Stimulated activated memory B cell treated with anti-CD40 and anti-IgM and Interleukin-4, amounts not matched to agents 10 μg/mL and 1 μg/mL and 100 μg/mL, for 72 hours (primary cell): ENCODE measurements at regions not wholly inside any gene's neighbourhood (a gene's known extent, or its start where the extent isn't known, plus 50 kb on each side); places are given as distances from the start of the nearest gene placed in this dataset.

ENCODE experiments used
- ATAC-seq: fragments of 150-1000 bp; cut with Tn5 transposase; 2 replicates; pipeline ENCODE4 v1.10.0; 2021
- H3K27ac Mint-ChIP-seq: one replicate; pipeline ENCODE4 v1.8.0; 2022; ENCODE audit warnings: mild to moderate bottlenecking, mixed read lengths
- H3K27me3 Mint-ChIP-seq: one replicate; pipeline ENCODE4 v1.8.0; 2022; ENCODE audit warnings: mixed read lengths
- H3K36me3 Mint-ChIP-seq: one replicate; pipeline ENCODE4 v1.8.0; 2022; ENCODE audit warnings: mixed read lengths
- H3K4me1 Mint-ChIP-seq: one replicate; pipeline ENCODE4 v1.8.0; 2022; ENCODE audit warnings: mixed read lengths
- H3K4me3 Mint-ChIP-seq: one replicate; pipeline ENCODE4 v1.8.0; 2022; ENCODE audit warnings: mild to moderate bottlenecking, moderate library complexity, mixed read lengths
- H3K9me3 Mint-ChIP-seq: one replicate; pipeline ENCODE4 v1.8.0; 2022; ENCODE audit warnings: mixed read lengths

GRCh38 chr3:137207616-137208015, 249.8 kb downstream of the IL20RB start:
- Mint-ChIP-seq H3K9me3 (no peaks in the 10 kb centered on the region), H3K36me3 (no peaks in the 10 kb centered on the region), H3K4me1 (no peaks in the 10 kb centered on the region), H3K27me3 (no peaks in the 10 kb centered on the region), H3K27ac (no peak overlapping the region), H3K4me3 (no peak overlapping the region)
- no peak for ATAC-seq

- Mint-ChIP-seq H3K4me1 (no peaks in the 10 kb centered on the region), H3K36me3 (no peaks in the 10 kb centered on the region), H3K9me3 (peaks cover 16% of the 10 kb centered on the region), H3K4me3 (no peak overlapping the region), H3K27me3 (no peaks in the 10 kb centered on the region), H3K27ac (no peak overlapping the region)
- no peak for ATAC-seq
Observed at GRCh38 chr3:137217733-137218132, 259.9 kb downstream of the IL20RB start.

- H3K27me3 Mint-ChIP-seq = no peaks in the 10 kb centered on the region
Observed at GRCh38 chr3:137219801-137220445, 262.1 kb downstream of the IL20RB start.

GRCh38 chr3:137222736-137223225, 265.0 kb downstream of the IL20RB start:
- no peaks in the 10 kb centered on the region for H3K27me3 Mint-ChIP-seq
- no peaks in the 10 kb centered on the region for H3K4me1 Mint-ChIP-seq
- no peak overlapping the region for H3K27ac Mint-ChIP-seq
- peaks cover 3% of the 10 kb centered on the region for H3K9me3 Mint-ChIP-seq
- H3K36me3 Mint-ChIP-seq = no peaks in the 10 kb centered on the region
- no peak overlapping the region for H3K4me3 Mint-ChIP-seq
- no peak for ATAC-seq

More at GRCh38 chr3:137219801-137220445, 262.1 kb downstream of the IL20RB start:
- no peak overlapping the region for H3K4me3 Mint-ChIP-seq
- no peaks in the 10 kb centered on the region for H3K36me3 Mint-ChIP-seq
- H3K27ac Mint-ChIP-seq = no peak overlapping the region
- H3K4me1 Mint-ChIP-seq = no peaks in the 10 kb centered on the region
- no peak for ATAC-seq
- peaks cover 11% of the 10 kb centered on the region for H3K9me3 Mint-ChIP-seq

GRCh38 chr3:137224464-137224863, 266.7 kb downstream of the IL20RB start:
- Mint-ChIP-seq H3K4me3 (no peak overlapping the region), H3K27ac (no peak overlapping the region), H3K4me1 (no peaks in the 10 kb centered on the region), H3K9me3 (no peaks in the 10 kb centered on the region), H3K27me3 (no peaks in the 10 kb centered on the region), H3K36me3 (no peaks in the 10 kb centered on the region)
- no peak for ATAC-seq

GRCh38 chr3:137242836-137243400, 285.1 kb downstream of the IL20RB start:
- Mint-ChIP-seq H3K27me3 (no peaks in the 10 kb centered on the region), H3K27ac (no peak overlapping the region), H3K4me1 (no peaks in the 10 kb centered on the region), H3K36me3 (no peaks in the 10 kb centered on the region), H3K9me3 (peaks cover 3% of the 10 kb centered on the region), H3K4me3 (no peak overlapping the region)
- no peak for ATAC-seq

GRCh38 chr3:137246491-137246890, 288.7 kb downstream of the IL20RB start:
- Mint-ChIP-seq H3K9me3 (peaks cover 7% of the 10 kb centered on the region), H3K4me3 (no peak overlapping the region), H3K4me1 (no peaks in the 10 kb centered on the region), H3K27me3 (no peaks in the 10 kb centered on the region), H3K36me3 (no peaks in the 10 kb centered on the region), H3K27ac (no peak overlapping the region)
- ATAC-seq = no peak

GRCh38 chr3:137249311-137249940, 291.6 kb downstream of the IL20RB start:
- ATAC-seq = no peak
- H3K9me3 Mint-ChIP-seq = peaks cover 13% of the 10 kb centered on the region
- no peak overlapping the region for H3K4me3 Mint-ChIP-seq
- H3K27me3 Mint-ChIP-seq = no peaks in the 10 kb centered on the region
- no peaks in the 10 kb centered on the region for H3K36me3 Mint-ChIP-seq
- no peak overlapping the region for H3K27ac Mint-ChIP-seq
- H3K4me1 Mint-ChIP-seq = no peaks in the 10 kb centered on the region

GRCh38 chr3:137259089-137259488, 301.3 kb downstream of the IL20RB start:
- ATAC-seq = no peak
- Mint-ChIP-seq H3K4me1 (no peaks in the 10 kb centered on the region), H3K9me3 (peaks cover 4% of the 10 kb centered on the region), H3K27me3 (no peaks in the 10 kb centered on the region), H3K4me3 (no peak overlapping the region), H3K36me3 (no peaks in the 10 kb centered on the region), H3K27ac (no peak overlapping the region)

GRCh38 chr3:137259701-137260100, 301.9 kb downstream of the IL20RB start:
- Mint-ChIP-seq H3K4me1 (no peaks in the 10 kb centered on the region), H3K27ac (no peak overlapping the region), H3K4me3 (no peak overlapping the region), H3K9me3 (no peaks in the 10 kb centered on the region), H3K27me3 (peaks cover 3% of the 10 kb centered on the region), H3K36me3 (no peaks in the 10 kb centered on the region)
- ATAC-seq = peak; percentile 50

- Mint-ChIP-seq H3K27ac (no peak overlapping the region), H3K4me1 (no peaks in the 10 kb centered on the region), H3K4me3 (no peak overlapping the region), H3K9me3 (no peaks in the 10 kb centered on the region), H3K27me3 (peaks cover 12% of the 10 kb centered on the region), H3K36me3 (no peaks in the 10 kb centered on the region)
- no peak for ATAC-seq
Observed at GRCh38 chr3:137264071-137264820, 306.5 kb downstream of the IL20RB start.

- H3K27me3 Mint-ChIP-seq = peaks cover 12% of the 10 kb centered on the region
- H3K9me3 Mint-ChIP-seq = no peaks in the 10 kb centered on the region
- no peak overlapping the region for H3K4me3 Mint-ChIP-seq
- H3K27ac Mint-ChIP-seq = no peak overlapping the region
- no peak for ATAC-seq
- H3K4me1 Mint-ChIP-seq = no peaks in the 10 kb centered on the region
- no peaks in the 10 kb centered on the region for H3K36me3 Mint-ChIP-seq
Observed at GRCh38 chr3:137264843-137265330, 307.1 kb downstream of the IL20RB start.

- Mint-ChIP-seq H3K9me3 (peaks cover 6% of the 10 kb centered on the region), H3K27me3 (no peaks in the 10 kb centered on the region), H3K4me1 (no peaks in the 10 kb centered on the region), H3K4me3 (no peak overlapping the region), H3K27ac (no peak overlapping the region), H3K36me3 (no peaks in the 10 kb centered on the region)
- no peak for ATAC-seq
Observed at GRCh38 chr3:137282871-137283270, 325.1 kb downstream of the IL20RB start.

GRCh38 chr3:137285924-137286323, 328.1 kb downstream of the IL20RB start:
- H3K27me3 Mint-ChIP-seq = no peaks in the 10 kb centered on the region
- ATAC-seq = no peak
- H3K36me3 Mint-ChIP-seq = no peaks in the 10 kb centered on the region
- no peak overlapping the region for H3K27ac Mint-ChIP-seq
- peaks cover 6% of the 10 kb centered on the region for H3K9me3 Mint-ChIP-seq
- no peak overlapping the region for H3K4me3 Mint-ChIP-seq
- H3K4me1 Mint-ChIP-seq = no peaks in the 10 kb centered on the region

GRCh38 chr3:137293086-137293485, 335.3 kb downstream of the IL20RB start:
- Mint-ChIP-seq H3K36me3 (no peaks in the 10 kb centered on the region), H3K27me3 (no peaks in the 10 kb centered on the region), H3K4me3 (no peak overlapping the region), H3K4me1 (no peaks in the 10 kb centered on the region), H3K27ac (no peak overlapping the region), H3K9me3 (peaks cover 3% of the 10 kb centered on the region)
- no peak for ATAC-seq
